ENCODE measurements at regions not wholly inside any gene's neighbourhood (a gene's known extent, or its start where the extent isn't known, plus 50 kb on each side); places are given as distances from the start of the nearest gene placed in this dataset.

DNA sequence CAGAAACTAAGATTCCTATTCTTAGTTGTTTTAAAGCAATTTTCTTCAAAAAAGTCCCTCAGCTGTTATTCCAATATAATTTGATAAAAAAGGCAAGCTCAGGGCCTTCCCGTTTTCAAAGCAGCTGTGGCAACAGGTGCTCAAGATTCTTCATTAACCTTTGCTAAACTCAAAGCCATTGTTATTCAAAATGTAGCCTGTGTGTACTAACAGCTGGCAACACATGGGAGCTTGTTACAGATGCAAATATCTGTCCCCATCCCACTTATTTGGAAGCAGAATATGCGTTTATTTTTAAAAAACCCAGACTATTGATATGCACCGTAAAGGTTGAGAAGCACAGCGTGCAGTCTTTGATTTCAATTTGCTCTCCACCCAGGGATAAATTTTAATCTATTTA lies 210.4 kb upstream of the SYT10 start:
- Histone ChIP-seq H3K27ac (no peak overlapping the region), H3K27me3 (no peaks in the 10 kb centered on the region), H3K4me1 (no peaks in the 10 kb centered on the region), H3K4me3 (no peak overlapping the region), H3K9me3 (no peaks in the 10 kb centered on the region), H3K36me3 (no peaks in the 10 kb centered on the region)
- DNase-seq (no peak), ATAC-seq (ENCODE audit: low FRiP score in 2 of 2) (no peak)
- 73 to 82% methylated on average over 4 of the region's 4 CpGs for WGBS, 2 donors
- TF ChIP-seq, protein P1, sequence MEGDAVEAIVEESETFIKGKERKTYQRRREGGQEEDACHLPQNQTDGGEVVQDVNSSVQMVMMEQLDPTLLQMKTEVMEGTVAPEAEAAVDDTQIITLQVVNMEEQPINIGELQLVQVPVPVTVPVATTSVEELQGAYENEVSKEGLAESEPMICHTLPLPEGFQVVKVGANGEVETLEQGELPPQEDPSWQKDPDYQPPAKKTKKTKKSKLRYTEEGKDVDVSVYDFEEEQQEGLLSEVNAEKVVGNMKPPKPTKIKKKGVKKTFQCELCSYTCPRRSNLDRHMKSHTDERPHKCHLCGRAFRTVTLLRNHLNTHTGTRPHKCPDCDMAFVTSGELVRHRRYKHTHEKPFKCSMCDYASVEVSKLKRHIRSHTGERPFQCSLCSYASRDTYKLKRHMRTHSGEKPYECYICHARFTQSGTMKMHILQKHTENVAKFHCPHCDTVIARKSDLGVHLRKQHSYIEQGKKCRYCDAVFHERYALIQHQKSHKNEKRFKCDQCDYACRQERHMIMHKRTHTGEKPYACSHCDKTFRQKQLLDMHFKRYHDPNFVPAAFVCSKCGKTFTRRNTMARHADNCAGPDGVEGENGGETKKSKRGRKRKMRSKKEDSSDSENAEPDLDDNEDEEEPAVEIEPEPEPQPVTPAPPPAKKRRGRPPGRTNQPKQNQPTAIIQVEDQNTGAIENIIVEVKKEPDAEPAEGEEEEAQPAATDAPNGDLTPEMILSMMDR (IDR thresholded peaks at IDR 0.05), result no peak
- TF ChIP-seq POLR2A (IDR thresholded peaks at IDR 0.05) (no peak), EP300 (IDR thresholded peaks at IDR 0.05) (no peak), POLR2AphosphoS5 (IDR thresholded peaks at IDR 0.05) (no peak)

DNA sequence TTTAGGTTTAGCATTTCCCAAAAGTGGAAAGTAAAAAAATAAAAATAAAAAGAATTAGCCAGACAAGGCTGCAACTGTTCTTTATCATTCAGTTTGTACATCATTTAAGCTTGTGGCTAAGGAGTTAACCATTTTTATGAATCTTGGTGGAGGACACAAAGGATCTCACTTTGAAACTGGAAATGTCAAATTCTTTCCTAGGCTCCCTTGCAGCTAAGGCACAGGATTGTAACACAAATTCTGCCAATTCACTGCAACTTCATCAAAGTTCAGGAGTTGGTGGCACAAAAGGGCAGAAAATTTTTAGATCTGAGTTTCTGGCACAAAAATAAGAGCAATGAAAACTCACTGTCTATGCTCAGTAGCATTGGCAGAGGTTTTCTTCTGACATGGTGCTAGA lies 211.2 kb upstream of the SYT10 start:
- no peak for ATAC-seq (ENCODE audit: low FRiP score in 2 of 2)
- no peaks in the 10 kb centered on the region for H3K36me3 ChIP-seq
- H3K27me3 ChIP-seq, result no peaks in the 10 kb centered on the region
- TF ChIP-seq POLR2A (IDR thresholded peaks at IDR 0.05) (no peak), EP300 (IDR thresholded peaks at IDR 0.05) (no peak), POLR2AphosphoS5 (IDR thresholded peaks at IDR 0.05) (no peak)
- TF ChIP-seq, protein P1 (IDR thresholded peaks at IDR 0.05), result no peak
- H3K9me3 ChIP-seq, result no peaks in the 10 kb centered on the region
- no peak overlapping the region for H3K27ac ChIP-seq
- no peaks in the 10 kb centered on the region for H3K4me1 ChIP-seq
- no peak overlapping the region for H3K4me3 ChIP-seq
- DNase-seq, result no peak

DNA sequence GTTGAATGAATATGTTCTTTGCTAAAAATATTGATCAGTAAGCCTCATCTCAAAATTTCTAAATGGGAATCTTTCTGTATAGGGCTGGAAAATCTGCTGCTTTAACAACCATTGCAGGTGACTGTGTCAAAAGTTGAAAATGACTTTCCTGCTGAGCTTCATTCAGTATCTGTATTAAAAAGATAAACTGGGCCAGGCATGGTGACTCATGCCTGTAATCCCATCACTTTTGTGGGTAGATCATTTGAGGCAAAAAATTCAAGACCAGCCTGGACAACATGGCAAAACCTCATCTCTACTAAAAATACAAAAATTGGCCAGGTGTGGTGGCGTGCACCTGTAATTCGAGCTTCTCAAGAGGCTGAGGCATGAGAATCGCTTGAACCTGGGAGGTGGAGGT lies 213.7 kb upstream of the SYT10 start:
- Histone ChIP-seq H3K4me1 (no peaks in the 10 kb centered on the region), H3K36me3 (no peaks in the 10 kb centered on the region), H3K9me3 (no peaks in the 10 kb centered on the region), H3K27me3 (no peaks in the 10 kb centered on the region), H3K27ac (no peak overlapping the region), H3K4me3 (no peak overlapping the region)
- TF ChIP-seq, protein P1 (IDR thresholded peaks at IDR 0.05), result no peak
- no peak for TF ChIP-seq EP300 (IDR thresholded peaks at IDR 0.05)
- no peak for TF ChIP-seq POLR2AphosphoS5 (IDR thresholded peaks at IDR 0.05)
- TF ChIP-seq POLR2A (IDR thresholded peaks at IDR 0.05), result no peak
- DNase-seq (no peak), ATAC-seq (ENCODE audit: low FRiP score in 2 of 2) (no peak)
- WGBS, 2 donors, result 80 to 95% methylated on average over 3 of the region's 3 CpGs

DNA sequence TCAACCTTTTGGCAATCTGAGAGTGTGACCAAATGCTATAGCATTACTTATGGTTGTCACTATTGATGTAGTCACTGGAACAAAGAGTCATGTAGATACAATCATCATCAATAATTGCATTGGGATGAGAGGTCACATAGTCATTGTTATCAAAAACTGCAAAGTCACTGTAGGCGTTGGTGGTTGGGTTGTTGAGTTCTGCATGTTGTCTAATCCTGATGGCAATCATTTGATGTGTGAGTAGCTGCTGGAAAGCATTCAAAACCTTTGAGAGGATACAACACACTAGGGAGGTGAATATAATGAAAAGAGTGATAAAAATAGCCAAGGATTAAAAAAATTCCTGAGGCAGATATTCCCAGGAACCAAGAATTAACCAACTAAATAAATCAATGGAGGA lies 214.7 kb upstream of the SYT10 start:
- no peak overlapping the region for H3K27ac ChIP-seq
- H3K36me3 ChIP-seq, result no peaks in the 10 kb centered on the region
- no peaks in the 10 kb centered on the region for H3K4me1 ChIP-seq
- DNase-seq (no peak), ATAC-seq (ENCODE audit: low FRiP score in 2 of 2) (no peak)
- no peaks in the 10 kb centered on the region for H3K27me3 ChIP-seq
- 50 to 73% methylated on average over 1 of the region's 1 CpG for WGBS, 2 donors
- no peaks in the 10 kb centered on the region for H3K9me3 ChIP-seq
- no peak overlapping the region for H3K4me3 ChIP-seq
- TF ChIP-seq POLR2A (IDR thresholded peaks at IDR 0.05) (no peak), EP300 (IDR thresholded peaks at IDR 0.05) (no peak), POLR2AphosphoS5 (IDR thresholded peaks at IDR 0.05) (no peak)
- TF ChIP-seq, protein P1 (IDR thresholded peaks at IDR 0.05), result no peak

DNA sequence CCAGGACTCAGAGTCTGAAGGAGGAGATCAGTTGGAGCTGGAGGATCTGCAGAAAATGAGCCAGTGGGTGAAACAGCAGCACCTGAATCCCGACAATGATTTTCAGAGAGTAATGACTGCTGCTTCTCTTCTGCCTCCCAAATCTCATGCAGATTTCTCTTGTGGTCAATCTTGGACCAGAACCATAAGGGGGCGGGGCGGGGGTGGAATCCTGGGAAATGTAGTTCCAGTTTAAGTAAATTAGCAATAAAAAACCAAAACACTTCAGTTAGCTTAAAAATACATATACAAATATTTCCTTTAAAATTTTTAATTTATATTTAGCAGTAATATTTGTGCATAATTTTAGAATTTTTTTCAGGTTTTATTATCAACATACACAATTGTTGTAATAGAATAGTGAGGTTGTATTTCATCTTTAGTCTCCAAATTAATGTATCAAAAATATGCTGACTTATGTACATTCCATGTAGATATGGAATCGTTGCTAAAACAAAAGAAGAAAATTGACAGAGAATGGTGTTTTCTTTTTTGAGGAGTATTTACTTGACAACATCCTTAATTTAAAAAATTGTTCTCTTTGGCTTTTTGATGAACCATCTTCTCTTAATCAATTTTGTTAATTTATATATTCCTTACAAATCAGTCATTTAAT lies 223.5 kb upstream of the SYT10 start:
- Histone ChIP-seq H3K9me3 (no peaks in the 10 kb centered on the region), H3K4me3 (no peak overlapping the region), H3K27ac (no peak overlapping the region), H3K36me3 (no peaks in the 10 kb centered on the region), H3K4me1 (no peaks in the 10 kb centered on the region), H3K27me3 (no peaks in the 10 kb centered on the region)
- 81 to 92% methylated on average over 4 of the region's 4 CpGs for WGBS, 2 donors
- DNase-seq (no peak), ATAC-seq (ENCODE audit: low FRiP score in 2 of 2) (no peak)
- TF ChIP-seq, protein P1 (IDR thresholded peaks at IDR 0.05), result no peak
- no peak for TF ChIP-seq EP300 (IDR thresholded peaks at IDR 0.05)
- TF ChIP-seq POLR2A (IDR thresholded peaks at IDR 0.05), result no peak
- no peak for TF ChIP-seq POLR2AphosphoS5 (IDR thresholded peaks at IDR 0.05)
